Pancreas (tissue), 10 donors: ENCODE measurements at regions not wholly inside any gene's neighbourhood (a gene's known extent, or its start where the extent isn't known, plus 50 kb on each side); places are given as distances from the start of the nearest gene placed in this dataset.
"Not testable (repeated sequence)": the region's sequence is repeated elsewhere in the genome, so short reads cannot be mapped to it uniquely, and the experiment has no call there.

Experiments used
- ATAC-seq, 4 donors: fragments of 200-7000 bp; cut with Tn5 transposase; one replicate each; pipeline versions ENCODE4 v1.8.0 to v1.9.1; 2020; ENCODE audit warnings: mild to moderate bottlenecking in 4 of 4, moderate library complexity in 4 of 4
- DNase-seq, 6 donors: peaks; one replicate each; pipeline ENCODE4 v3.0.0-alpha.2; 2020
- FAIRE-seq: peaks from 2 replicates; lab custom pipeline; 2012; peaks lifted over from hg19 to GRCh38; lab: Jason Lieb, UNC
- H3K27ac ChIP-seq, 4 donors: fragments of 200-600 bp; sonication (generic); 1 replicate in 3 of 4; 2 replicates in 1 of 4; pipeline versions ENCODE4 v1.5.0 to v1.8.0; 2020
- H3K27me3 ChIP-seq, 4 donors: fragments of 200-600 bp; one replicate each; pipeline ENCODE4 v1.8.0; 2021
- H3K36me3 ChIP-seq, 3 donors: fragments of 200-600 bp; sonication (generic) in 1 of 3; one replicate each; pipeline versions ENCODE4 v1.5.0 to v1.8.0; 2020 to 2021
- H3K4me1 ChIP-seq, 3 donors: fragments of 200-600 bp; one replicate each; pipeline ENCODE4 v1.8.0; 2021
- H3K4me3 ChIP-seq, 4 donors: fragments of 200-600 bp; sonication (generic) in 2 of 4; one replicate each; pipeline versions ENCODE4 v1.5.0 to v1.8.0; 2020 to 2021
- H3K9me3 ChIP-seq, 4 donors: fragments of 200-600 bp; one replicate each; pipeline ENCODE4 v1.8.0; 2021
- WGBS, 2 donors: extraction: QIAGEN DNeasy Blood & Tissue Kit; methylation state at CpG; one replicate each; pipeline ENCODE4 v1.1.7; 2013; 5-methylcytosine and 5-hydroxymethylcytosine counted together
- intact Hi-C, 3 donors: fragments of 100-400 bp; cut with DNase I; formaldehyde crosslinking; loops; one replicate each; pipeline versions ENCODE4 v1.11.1 to v1.14.2; 2022
- TF ChIP-seq, protein P1 (sequence below), 4 donors: fragments of 200-600 bp; sonication (generic) in 3 of 4; IDR thresholded peaks; one replicate each; pipeline versions ENCODE4 v1.5.0 to v1.8.0; 2021; ENCODE audit warnings: antibody characterized with exemption in 4 of 4
- donor health status: healthy with polysubstance abuse.
- donor health status: DM: no; HTN: no; CAD: no; lungs with moderate emphysema.
- donor health status: DM: no; HTN: no; CAD: no.
- donor health status: control.
- donor health status: control.
- donor health status: Bipolar disorder and iron deficiency.
- donor health status: DM: yes; HTN: yes; CAD: no.
- donor health status: DM: no; HTN: no; CAD: no.
- donor health status: DM: no; HTN: no; CAD: no.
- donor health status: DM: yes; HTN: yes; CAD: no.

DNA sequence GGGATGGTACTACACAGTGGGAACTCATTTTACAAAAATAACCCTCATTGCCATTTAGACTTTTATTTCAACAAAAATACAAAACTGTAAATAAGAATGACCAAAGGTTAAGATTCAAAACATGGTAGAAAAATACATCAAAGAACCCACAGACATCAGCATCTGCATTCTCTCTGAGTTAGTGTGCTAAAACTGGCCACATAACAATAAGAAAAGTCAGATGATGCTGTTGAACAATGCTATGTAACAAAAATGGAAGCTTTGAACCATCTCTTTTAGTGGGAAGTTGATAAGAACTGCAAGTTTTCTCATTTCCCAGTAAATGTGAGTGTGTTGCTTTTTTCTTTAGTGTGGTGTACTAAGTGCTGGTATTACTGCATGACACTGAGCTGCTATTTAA lies 888.4 kb upstream of the EPHA5 start:
- H3K9me3 ChIP-seq: no peaks in the 10 kb centered on the region
- H3K27ac ChIP-seq: no peak overlapping the region
- intact Hi-C loops: no loop called here
- ATAC-seq: no peak
- no peaks in the 10 kb centered on the region for H3K36me3 ChIP-seq
- no peak overlapping the region for H3K4me3 ChIP-seq
- no peak for DNase-seq
- H3K4me1 ChIP-seq: no peaks in the 10 kb centered on the region
- no peaks in the 10 kb centered on the region for H3K27me3 ChIP-seq
- no peak for FAIRE-seq
- TF ChIP-seq, protein P1, sequence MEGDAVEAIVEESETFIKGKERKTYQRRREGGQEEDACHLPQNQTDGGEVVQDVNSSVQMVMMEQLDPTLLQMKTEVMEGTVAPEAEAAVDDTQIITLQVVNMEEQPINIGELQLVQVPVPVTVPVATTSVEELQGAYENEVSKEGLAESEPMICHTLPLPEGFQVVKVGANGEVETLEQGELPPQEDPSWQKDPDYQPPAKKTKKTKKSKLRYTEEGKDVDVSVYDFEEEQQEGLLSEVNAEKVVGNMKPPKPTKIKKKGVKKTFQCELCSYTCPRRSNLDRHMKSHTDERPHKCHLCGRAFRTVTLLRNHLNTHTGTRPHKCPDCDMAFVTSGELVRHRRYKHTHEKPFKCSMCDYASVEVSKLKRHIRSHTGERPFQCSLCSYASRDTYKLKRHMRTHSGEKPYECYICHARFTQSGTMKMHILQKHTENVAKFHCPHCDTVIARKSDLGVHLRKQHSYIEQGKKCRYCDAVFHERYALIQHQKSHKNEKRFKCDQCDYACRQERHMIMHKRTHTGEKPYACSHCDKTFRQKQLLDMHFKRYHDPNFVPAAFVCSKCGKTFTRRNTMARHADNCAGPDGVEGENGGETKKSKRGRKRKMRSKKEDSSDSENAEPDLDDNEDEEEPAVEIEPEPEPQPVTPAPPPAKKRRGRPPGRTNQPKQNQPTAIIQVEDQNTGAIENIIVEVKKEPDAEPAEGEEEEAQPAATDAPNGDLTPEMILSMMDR (IDR thresholded peaks at IDR 0.05): no peak

DNA sequence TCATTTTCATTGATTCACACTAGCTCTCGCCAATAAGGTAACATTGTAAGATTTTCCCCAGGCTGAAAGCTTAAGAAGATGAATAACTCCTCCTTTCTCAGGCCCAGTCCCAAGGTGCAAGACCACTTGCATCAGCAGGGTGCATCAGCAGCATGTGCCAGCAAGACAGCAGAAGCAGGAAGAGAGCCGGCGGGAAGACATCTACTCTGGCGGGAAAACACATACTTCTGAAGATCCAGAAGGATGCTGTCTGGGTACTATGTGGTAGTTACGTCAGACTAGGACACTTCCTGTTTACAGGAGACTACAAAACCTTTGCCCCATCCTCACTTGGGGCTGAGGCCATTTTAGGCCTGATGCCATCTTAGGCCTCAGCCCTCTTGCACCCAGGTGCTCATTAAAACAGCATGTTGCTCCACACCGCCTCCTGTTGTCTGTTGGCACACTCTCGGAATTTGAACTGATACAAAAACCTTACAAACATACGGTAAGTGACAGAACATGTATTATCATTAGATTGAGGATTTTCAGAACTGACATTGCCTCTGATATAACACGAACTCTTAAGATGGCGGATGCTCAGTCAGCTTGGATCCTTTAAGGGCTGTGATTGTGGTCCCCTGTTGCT lies 886.5 kb upstream of the EPHA5 start:
- DNase-seq (no peak), FAIRE-seq (no peak), ATAC-seq (no peak)
- Histone ChIP-seq H3K27ac (no peak overlapping the region), H3K9me3 (no peaks in the 10 kb centered on the region), H3K36me3 (no peaks in the 10 kb centered on the region), H3K4me1 (no peaks in the 10 kb centered on the region), H3K4me3 (no peak overlapping the region), H3K27me3 (no peaks in the 10 kb centered on the region)
- TF ChIP-seq, protein P1 (IDR thresholded peaks at IDR 0.05): no peak
- intact Hi-C loops: no loop called here
- 84 to 91% methylated on average over 10 of the region's 10 CpGs for WGBS, 2 donors

DNA sequence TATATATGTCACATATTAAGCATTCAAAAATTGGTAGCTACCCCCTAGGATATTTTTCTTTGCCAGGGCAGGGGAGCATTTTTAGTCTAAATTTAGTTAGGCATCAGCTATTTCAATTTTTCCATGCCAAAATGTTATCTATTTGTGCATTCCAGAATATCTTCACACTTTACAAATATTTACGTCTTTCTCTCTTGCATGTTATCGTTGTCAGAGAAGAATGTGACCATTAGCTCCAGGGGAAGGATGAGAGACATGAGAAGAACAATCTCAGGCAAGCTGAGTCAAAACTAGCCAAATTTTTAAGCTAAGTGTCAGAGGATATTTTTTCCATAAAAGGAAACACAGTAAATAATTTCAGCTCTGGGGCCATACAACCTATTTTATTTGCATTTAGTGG lies 885.0 kb upstream of the EPHA5 start:
- no peaks in the 10 kb centered on the region for H3K27me3 ChIP-seq
- DNase-seq: no peak
- intact Hi-C loops: no loop called here
- ATAC-seq: no peak
- no peaks in the 10 kb centered on the region for H3K36me3 ChIP-seq
- no peak overlapping the region for H3K27ac ChIP-seq
- TF ChIP-seq, protein P1 (IDR thresholded peaks at IDR 0.05): no peak
- no peak for FAIRE-seq
- H3K4me3 ChIP-seq: no peak overlapping the region
- H3K4me1 ChIP-seq: no peaks in the 10 kb centered on the region
- WGBS, 2 donors: 38 to 49% methylated on average over 2 of the region's 2 CpGs
- H3K9me3 ChIP-seq: no peaks in the 10 kb centered on the region

DNA sequence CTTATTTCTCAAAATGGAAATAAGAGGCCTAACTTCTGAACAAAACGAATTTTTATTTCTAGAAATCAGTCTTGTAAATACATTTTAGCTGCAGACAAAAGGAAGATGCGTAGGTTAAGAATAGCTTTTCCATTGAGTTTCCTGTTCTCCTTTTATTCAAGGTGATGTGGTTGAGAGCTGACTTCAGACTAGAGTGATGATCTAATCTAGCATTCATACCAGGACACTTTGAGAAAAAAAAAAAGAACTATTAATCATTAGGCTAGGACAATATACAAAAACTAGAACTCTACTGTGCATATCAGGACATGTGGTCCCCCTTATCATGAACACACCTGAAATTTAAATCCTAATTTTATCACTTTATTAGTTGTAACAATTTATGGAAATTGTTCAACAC lies 884.5 kb upstream of the EPHA5 start:
- TF ChIP-seq, protein P1 (IDR thresholded peaks at IDR 0.05): no peak
- FAIRE-seq: no peak

DNA sequence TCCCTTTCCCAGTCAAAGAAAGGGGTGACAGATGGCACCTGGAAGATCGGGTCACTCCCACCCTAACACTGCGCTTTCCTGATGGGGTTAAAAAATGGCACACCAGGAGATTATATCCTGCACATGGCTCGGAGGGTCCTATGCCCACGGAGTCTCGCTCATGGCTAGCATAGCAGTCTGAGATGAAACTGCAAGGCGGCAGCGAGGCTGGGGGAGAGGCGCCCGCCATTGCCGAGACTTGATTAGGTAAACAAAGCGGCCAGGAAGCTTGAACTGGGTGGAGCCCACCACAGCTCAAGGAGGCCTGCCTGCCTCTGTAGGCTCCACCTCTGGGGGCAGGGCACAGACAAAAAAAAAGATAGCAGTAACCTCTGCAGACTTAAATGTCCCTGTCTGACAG lies 875.0 kb upstream of the EPHA5 start:
- DNase-seq, H3K4me1 ChIP-seq, H3K9me3 ChIP-seq, H3K27me3 ChIP-seq, H3K4me3 ChIP-seq, H3K27ac ChIP-seq, H3K36me3 ChIP-seq, FAIRE-seq, ATAC-seq, intact Hi-C loops: not testable (repeated sequence)
- WGBS, 2 donors: 86 to 92% methylated on average over 11 of the region's 11 CpGs

More for the DNA sequence above, 884.5 kb upstream of the EPHA5 start:
- ATAC-seq (no peak), DNase-seq (no peak)
- H3K4me3 ChIP-seq: no peak overlapping the region
- H3K9me3 ChIP-seq: no peaks in the 10 kb centered on the region
- H3K4me1 ChIP-seq: no peaks in the 10 kb centered on the region
- H3K36me3 ChIP-seq: no peaks in the 10 kb centered on the region
- WGBS, 2 donors: 51 to 57% methylated on average over 2 of the region's 2 CpGs
- H3K27me3 ChIP-seq: no peaks in the 10 kb centered on the region
- intact Hi-C loops: no loop called here
- H3K27ac ChIP-seq: no peak overlapping the region
